ENCODE measurements at regions not wholly inside any gene's neighbourhood (a gene's known extent, or its start where the extent isn't known, plus 50 kb on each side); places are given as distances from the start of the nearest gene placed in this dataset.
A peak's percentile ranks its signal among the peaks of the same experiment; 100 is the strongest.

GRCh38 chr3:18770800-18771199, 345.7 kb upstream of the SATB1 start:
- DNase-seq, result no peak

GRCh38 chr3:18767756-18768303, 342.7 kb upstream of the SATB1 start:
- DNase-seq, result no peak

- no peak for DNase-seq
These were observed 341.8 kb upstream of the SATB1 start for GRCh38 chr3:18766974-18767373.

GRCh38 chr3:18765662-18766061, 340.5 kb upstream of the SATB1 start:
- DNase-seq, result no peak

GRCh38 chr3:18765161-18765560, 340.0 kb upstream of the SATB1 start:
- no peak for DNase-seq

- DNase-seq, result no peak
These were observed 336.4 kb upstream of the SATB1 start for GRCh38 chr3:18761530-18761929.

GRCh38 chr3:18758047-18758704, 333.0 kb upstream of the SATB1 start:
- DNase-seq, result no peak

GRCh38 chr3:18757476-18757875, 332.3 kb upstream of the SATB1 start:
- no peak for DNase-seq

- DNase-seq, result no peak
These were observed 327.3 kb upstream of the SATB1 start for GRCh38 chr3:18752273-18752934.

- DNase-seq, result no peak
These were observed 326.4 kb upstream of the SATB1 start for GRCh38 chr3:18751514-18751913.

GRCh38 chr3:18747383-18747782, 322.2 kb upstream of the SATB1 start:
- DNase-seq, result no peak

GRCh38 chr3:18745472-18745871, 320.3 kb upstream of the SATB1 start:
- DNase-seq, result no peak

- DNase-seq, result no peak
These were observed 319.3 kb upstream of the SATB1 start for GRCh38 chr3:18744472-18744871.

GRCh38 chr3:18743761-18744160, 318.6 kb upstream of the SATB1 start:
- no peak for DNase-seq

GRCh38 chr3:18740631-18741583, 315.8 kb upstream of the SATB1 start:
- DNase-seq, result peak; percentile 35

GRCh38 chr3:18739099-18739433, 313.9 kb upstream of the SATB1 start:
- DNase-seq, result no peak

- DNase-seq, result no peak
These were observed 313.4 kb upstream of the SATB1 start for GRCh38 chr3:18738393-18739098.

- no peak for DNase-seq
These were observed 309.9 kb upstream of the SATB1 start for GRCh38 chr3:18735005-18735404.

GRCh38 chr3:18734309-18734708, 309.2 kb upstream of the SATB1 start:
- no peak for DNase-seq

- DNase-seq, result no peak
These were observed 307.3 kb upstream of the SATB1 start for GRCh38 chr3:18732474-18732873.

GRCh38 chr3:18730491-18730890, 305.4 kb upstream of the SATB1 start:
- DNase-seq, result no peak

- no peak for DNase-seq
These were observed 304.5 kb upstream of the SATB1 start for GRCh38 chr3:18729671-18730070.

Measured in activated effector memory CD4-positive, alpha-beta T cell treated with Interleukin-2 at 50 U/mL for 16 hours (primary cell).